Lower leg skin (tissue), 3 donors: ENCODE measurements at regions not wholly inside any gene's neighbourhood (a gene's known extent, or its start where the extent isn't known, plus 50 kb on each side); places are given as distances from the start of the nearest gene placed in this dataset.

ENCODE experiments used
- POLR2A ChIP-seq, 2 donors: fragments of 450-650 bp; IDR thresholded peaks; one replicate each; pipeline ENCODE4 v1.6.1; 2016 to 2017; ENCODE audit warnings: antibody characterized with exemption in 2 of 2, mild to moderate bottlenecking in 1 of 2, moderate library complexity in 1 of 2
- TF ChIP-seq, protein P1 (sequence below), 3 donors: fragments of 450-650 bp; IDR thresholded peaks; one replicate each; pipeline ENCODE4 v1.5.1; 2016; ENCODE audit warnings: antibody characterized with exemption in 3 of 3, mild to moderate bottlenecking in 3 of 3, moderate library complexity in 2 of 3

DNA sequence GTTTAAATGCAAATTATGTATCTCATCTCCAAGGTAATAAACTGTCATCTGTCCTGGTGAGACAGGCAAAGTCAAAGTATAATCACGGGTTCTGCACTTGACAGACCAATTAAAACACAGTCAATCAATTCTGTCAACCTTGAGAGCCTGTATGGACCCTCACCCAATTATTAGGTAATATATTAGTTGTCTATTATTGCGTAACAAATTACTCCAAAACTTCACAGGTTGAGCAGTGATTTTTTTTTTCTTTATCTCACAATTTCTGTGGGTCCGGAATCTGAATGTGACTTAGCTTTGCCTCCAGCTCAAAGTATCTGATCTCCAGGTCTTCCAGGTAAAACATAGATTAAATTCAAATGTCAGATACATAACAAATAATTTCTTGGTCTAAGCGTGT is 707.4 kb upstream of the ARGLU1 start:
- no peak for TF ChIP-seq POLR2A (IDR thresholded peaks at IDR 0.05)
- TF ChIP-seq, protein P1, sequence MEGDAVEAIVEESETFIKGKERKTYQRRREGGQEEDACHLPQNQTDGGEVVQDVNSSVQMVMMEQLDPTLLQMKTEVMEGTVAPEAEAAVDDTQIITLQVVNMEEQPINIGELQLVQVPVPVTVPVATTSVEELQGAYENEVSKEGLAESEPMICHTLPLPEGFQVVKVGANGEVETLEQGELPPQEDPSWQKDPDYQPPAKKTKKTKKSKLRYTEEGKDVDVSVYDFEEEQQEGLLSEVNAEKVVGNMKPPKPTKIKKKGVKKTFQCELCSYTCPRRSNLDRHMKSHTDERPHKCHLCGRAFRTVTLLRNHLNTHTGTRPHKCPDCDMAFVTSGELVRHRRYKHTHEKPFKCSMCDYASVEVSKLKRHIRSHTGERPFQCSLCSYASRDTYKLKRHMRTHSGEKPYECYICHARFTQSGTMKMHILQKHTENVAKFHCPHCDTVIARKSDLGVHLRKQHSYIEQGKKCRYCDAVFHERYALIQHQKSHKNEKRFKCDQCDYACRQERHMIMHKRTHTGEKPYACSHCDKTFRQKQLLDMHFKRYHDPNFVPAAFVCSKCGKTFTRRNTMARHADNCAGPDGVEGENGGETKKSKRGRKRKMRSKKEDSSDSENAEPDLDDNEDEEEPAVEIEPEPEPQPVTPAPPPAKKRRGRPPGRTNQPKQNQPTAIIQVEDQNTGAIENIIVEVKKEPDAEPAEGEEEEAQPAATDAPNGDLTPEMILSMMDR (IDR thresholded peaks at IDR 0.05) = no peak
